ENCODE measurements at regions not wholly inside any gene's neighbourhood (a gene's known extent, or its start where the extent isn't known, plus 50 kb on each side); places are given as distances from the start of the nearest gene placed in this dataset.
A peak's percentile ranks its signal among the peaks of the same experiment; 100 is the strongest.

GRCh38 chr4:82045267-82045666, 328.5 kb downstream of the HNRNPD start:
- H3K27me3 ChIP-seq (ENCODE audit: control insufficient read depth, insufficient read depth), result no peaks in the 10 kb centered on the region
- 66% methylated on average over 5 of the region's 5 CpGs for WGBS
- ATAC-seq, result no peak
- no peak for DNase-seq
- no peaks in the 10 kb centered on the region for H3K4me1 ChIP-seq (ENCODE audit: control insufficient read depth, insufficient read depth, low read length)
- no peak overlapping the region for H3K27ac ChIP-seq (ENCODE audit: low read length)
- intact Hi-C loops (cut with DNase I), result no loop called here
- H3K4me3 ChIP-seq (ENCODE audit: low read length), result no peak overlapping the region
- no peaks in the 10 kb centered on the region for H3K9me3 ChIP-seq (ENCODE audit: control insufficient read depth, low read length)

GRCh38 chr4:82044141-82044993, 329.4 kb downstream of the HNRNPD start:
- Histone ChIP-seq H3K9me3 (ENCODE audit: control insufficient read depth, low read length) (no peaks in the 10 kb centered on the region), H3K4me1 (ENCODE audit: control insufficient read depth, insufficient read depth, low read length) (no peaks in the 10 kb centered on the region), H3K27ac (ENCODE audit: low read length) (no peak overlapping the region), H3K27me3 (ENCODE audit: control insufficient read depth, insufficient read depth) (no peaks in the 10 kb centered on the region), H3K4me3 (ENCODE audit: low read length) (peak overlapping the region; percentile 72)
- intact Hi-C loops (cut with DNase I), result no loop called here
- 1% methylated on average over 75 of the region's 75 CpGs for WGBS
- DNase-seq (peak; percentile 79 to 88 (median 86)), ATAC-seq (peak; percentile 91 to 96)

- H3K4me3 ChIP-seq (ENCODE audit: low read length), result peak overlapping the region; percentile 72
- H3K9me3 ChIP-seq (ENCODE audit: control insufficient read depth, low read length), result no peaks in the 10 kb centered on the region
- H3K27ac ChIP-seq (ENCODE audit: low read length), result no peak overlapping the region
- H3K4me1 ChIP-seq (ENCODE audit: control insufficient read depth, insufficient read depth, low read length), result no peaks in the 10 kb centered on the region
- WGBS, result 3% methylated on average over 18 of the region's 18 CpGs
- peak in 1 of 3 donors; percentile 53 for DNase-seq
- no peak for ATAC-seq
- H3K27me3 ChIP-seq (ENCODE audit: control insufficient read depth, insufficient read depth), result no peaks in the 10 kb centered on the region
- intact Hi-C loops (cut with DNase I), result no loop called here
Observed at GRCh38 chr4:82043809-82044137, 330.0 kb downstream of the HNRNPD start.

- ATAC-seq (peak in 1 of 2 donors; percentile 36), DNase-seq (peak in 2 of 3 donors; percentile 30 to 37)
- no peak overlapping the region for H3K27ac ChIP-seq (ENCODE audit: low read length)
- no peak overlapping the region for H3K4me3 ChIP-seq (ENCODE audit: low read length)
- WGBS, result 23% methylated on average over 12 of the region's 12 CpGs
- H3K9me3 ChIP-seq (ENCODE audit: control insufficient read depth, low read length), result no peaks in the 10 kb centered on the region
- H3K27me3 ChIP-seq (ENCODE audit: control insufficient read depth, insufficient read depth), result no peaks in the 10 kb centered on the region
- intact Hi-C loops (cut with DNase I), result no loop called here
- no peaks in the 10 kb centered on the region for H3K4me1 ChIP-seq (ENCODE audit: control insufficient read depth, insufficient read depth, low read length)
Observed at GRCh38 chr4:82043081-82043808, 330.5 kb downstream of the HNRNPD start.

DNA sequence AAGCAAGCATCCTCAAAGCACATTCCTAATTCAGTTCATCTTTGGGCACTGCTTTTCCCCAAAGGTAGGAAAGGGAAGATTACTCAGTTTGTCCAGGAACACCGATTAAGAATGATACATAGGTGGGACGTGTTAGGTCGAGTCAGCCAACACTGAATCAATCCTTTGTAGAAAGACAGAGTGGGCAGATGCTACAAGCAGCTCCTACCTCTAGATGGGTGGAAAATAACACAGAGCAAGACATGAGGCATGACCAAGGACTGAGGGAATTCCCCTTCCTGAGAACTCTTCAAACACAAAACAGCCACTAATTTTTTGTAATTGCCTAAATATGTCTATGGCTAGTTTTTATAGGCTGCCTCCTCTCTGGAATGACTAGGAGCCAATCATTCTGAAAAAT, 331.7 kb downstream of the HNRNPD start:
- Histone ChIP-seq H3K4me3 (ENCODE audit: low read length) (no peak overlapping the region), H3K9me3 (ENCODE audit: control insufficient read depth, low read length) (no peaks in the 10 kb centered on the region), H3K4me1 (ENCODE audit: control insufficient read depth, insufficient read depth, low read length) (no peaks in the 10 kb centered on the region), H3K27me3 (ENCODE audit: control insufficient read depth, insufficient read depth) (no peaks in the 10 kb centered on the region), H3K27ac (ENCODE audit: low read length) (no peak overlapping the region)
- ATAC-seq (no peak), DNase-seq (no peak)
- intact Hi-C loops (cut with DNase I), result no loop called here
- 71% methylated on average over 3 of the region's 3 CpGs for WGBS

GRCh38 chr4:82038936-82039335, 334.9 kb downstream of the HNRNPD start:
- Histone ChIP-seq H3K27ac (ENCODE audit: low read length) (no peak overlapping the region), H3K4me1 (ENCODE audit: control insufficient read depth, insufficient read depth, low read length) (no peaks in the 10 kb centered on the region), H3K4me3 (ENCODE audit: low read length) (no peak overlapping the region), H3K27me3 (ENCODE audit: control insufficient read depth, insufficient read depth) (no peaks in the 10 kb centered on the region), H3K9me3 (ENCODE audit: control insufficient read depth, low read length) (no peaks in the 10 kb centered on the region)
- intact Hi-C loops (cut with DNase I), result no loop called here
- DNase-seq (no peak), ATAC-seq (no peak)
- WGBS, result 38% methylated on average over 2 of the region's 2 CpGs

DNA sequence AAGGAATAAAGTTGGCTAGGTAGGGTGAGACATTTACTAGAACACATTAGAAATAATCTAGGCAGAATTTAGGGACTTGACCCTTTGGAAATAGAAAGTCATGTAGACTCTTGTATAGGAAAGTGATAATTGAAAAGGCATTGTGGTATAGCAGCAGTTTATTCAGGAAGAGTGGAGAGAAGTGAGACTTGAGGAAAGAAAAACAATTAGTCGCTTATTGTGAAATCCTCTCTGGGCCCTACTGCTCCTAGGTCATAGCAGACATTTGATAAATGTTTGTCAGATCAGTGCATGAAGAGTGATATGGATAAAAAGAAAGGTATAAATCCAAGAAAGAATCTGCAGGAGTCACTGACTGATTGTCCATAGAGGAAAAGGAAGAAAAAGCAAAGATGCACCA, 337.6 kb downstream of the HNRNPD start:
- H3K9me3 ChIP-seq (ENCODE audit: control insufficient read depth, low read length), result no peaks in the 10 kb centered on the region
- H3K4me3 ChIP-seq (ENCODE audit: low read length), result no peak overlapping the region
- WGBS, result 42% methylated on average over 1 of the region's 1 CpG
- no peaks in the 10 kb centered on the region for H3K27me3 ChIP-seq (ENCODE audit: control insufficient read depth, insufficient read depth)
- ATAC-seq, result no peak
- H3K27ac ChIP-seq (ENCODE audit: low read length), result no peak overlapping the region
- no peak for DNase-seq
- intact Hi-C loops (cut with DNase I), result no loop called here
- no peaks in the 10 kb centered on the region for H3K4me1 ChIP-seq (ENCODE audit: control insufficient read depth, insufficient read depth, low read length)

- ATAC-seq, result no peak
- intact Hi-C loops (cut with DNase I), result no loop called here
- H3K4me3 ChIP-seq (ENCODE audit: low read length), result no peak overlapping the region
Observed at GRCh38 chr4:82034878-82035277, 338.9 kb downstream of the HNRNPD start.

DNA sequence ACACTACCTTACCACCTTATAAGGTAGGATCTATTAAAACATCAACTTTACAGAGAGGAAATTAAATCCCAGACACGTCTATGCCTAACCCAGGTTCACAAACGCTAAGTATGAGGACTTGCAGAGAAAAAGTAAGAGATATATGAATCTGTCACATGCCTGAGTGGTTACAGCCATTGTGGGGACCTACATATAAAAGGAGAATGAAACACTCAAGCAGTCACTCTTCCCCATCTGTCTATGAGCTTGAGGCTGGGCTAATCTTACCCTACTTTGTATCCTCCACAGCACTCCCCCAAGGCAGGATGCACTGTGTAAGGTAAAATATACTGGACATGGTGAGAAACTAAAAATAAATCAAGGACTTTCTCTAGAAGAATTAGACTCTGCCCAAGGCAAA, 339.9 kb downstream of the HNRNPD start:
- H3K27me3 ChIP-seq (ENCODE audit: control insufficient read depth, insufficient read depth), result no peaks in the 10 kb centered on the region
- no peaks in the 10 kb centered on the region for H3K4me1 ChIP-seq (ENCODE audit: control insufficient read depth, insufficient read depth, low read length)
- 63% methylated on average over 2 of the region's 2 CpGs for WGBS
- intact Hi-C loops (cut with DNase I), result no loop called here
- DNase-seq (no peak), ATAC-seq (no peak)
- no peak overlapping the region for H3K27ac ChIP-seq (ENCODE audit: low read length)
- no peak overlapping the region for H3K4me3 ChIP-seq (ENCODE audit: low read length)
- no peaks in the 10 kb centered on the region for H3K9me3 ChIP-seq (ENCODE audit: control insufficient read depth, low read length)

More at GRCh38 chr4:82034878-82035277, 338.9 kb downstream of the HNRNPD start:
- 94% methylated on average over 2 of the region's 2 CpGs for WGBS
- Histone ChIP-seq H3K27me3 (ENCODE audit: control insufficient read depth, insufficient read depth) (no peaks in the 10 kb centered on the region), H3K27ac (ENCODE audit: low read length) (no peak overlapping the region), H3K9me3 (ENCODE audit: control insufficient read depth, low read length) (no peaks in the 10 kb centered on the region), H3K4me1 (ENCODE audit: control insufficient read depth, insufficient read depth, low read length) (no peaks in the 10 kb centered on the region)
- no peak for DNase-seq

GRCh38 chr4:82031376-82031927, 342.3 kb downstream of the HNRNPD start:
- no peak overlapping the region for H3K27ac ChIP-seq (ENCODE audit: low read length)
- 66% methylated on average over 2 of the region's 2 CpGs for WGBS
- DNase-seq (peak in 1 of 3 donors; percentile 19), ATAC-seq (no peak)
- no peaks in the 10 kb centered on the region for H3K9me3 ChIP-seq (ENCODE audit: control insufficient read depth, low read length)
- H3K27me3 ChIP-seq (ENCODE audit: control insufficient read depth, insufficient read depth), result no peaks in the 10 kb centered on the region
- intact Hi-C loops (cut with DNase I), result no loop called here
- H3K4me3 ChIP-seq (ENCODE audit: low read length), result no peak overlapping the region
- H3K4me1 ChIP-seq (ENCODE audit: control insufficient read depth, insufficient read depth, low read length), result no peaks in the 10 kb centered on the region

DNA sequence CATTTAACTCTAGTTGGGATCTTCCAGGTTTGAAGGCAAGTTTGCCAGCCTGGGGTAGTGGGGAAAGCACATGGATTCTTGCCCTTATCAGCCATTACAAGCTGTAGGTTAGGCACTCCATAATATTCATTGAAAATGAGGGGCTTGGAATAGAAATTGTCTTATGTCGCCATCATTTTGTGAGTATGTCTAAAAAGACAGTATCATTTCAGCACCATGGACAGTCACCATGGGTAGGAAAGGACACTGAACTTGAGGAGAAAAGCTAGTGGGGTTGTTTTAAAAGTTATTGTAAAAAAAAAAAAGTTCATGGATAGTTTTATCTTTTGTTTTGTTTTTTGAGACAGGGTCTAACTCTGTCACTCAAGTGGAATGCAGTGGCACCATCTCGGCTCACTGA, 356.1 kb downstream of the HNRNPD start:
- 75% methylated on average over 2 of the region's 2 CpGs for WGBS
- ATAC-seq (no peak), DNase-seq (no peak)
- no peaks in the 10 kb centered on the region for H3K4me1 ChIP-seq (ENCODE audit: control insufficient read depth, insufficient read depth, low read length)
- H3K27me3 ChIP-seq (ENCODE audit: control insufficient read depth, insufficient read depth), result no peaks in the 10 kb centered on the region
- H3K4me3 ChIP-seq (ENCODE audit: low read length), result no peak overlapping the region
- intact Hi-C loops (cut with DNase I), result no loop called here
- H3K9me3 ChIP-seq (ENCODE audit: control insufficient read depth, low read length), result no peaks in the 10 kb centered on the region
- no peak overlapping the region for H3K27ac ChIP-seq (ENCODE audit: low read length)
